Spleen (tissue), 7 donors: ENCODE measurements at regions not wholly inside any gene's neighbourhood (a gene's known extent, or its start where the extent isn't known, plus 50 kb on each side); places are given as distances from the start of the nearest gene placed in this dataset.

Experiments used
- CTCF ChIP-seq, 11 experiments: fragments of 200-600 bp in 7 of 11; fragments of 450-650 bp in 4 of 11; sonication (generic) in 4 of 11; IDR thresholded peaks in 8 of 11; conservative IDR thresholded peaks in 3 of 11; 1 replicate in 7 of 11; 2 replicates in 4 of 11; pipeline versions ENCODE4 v1.4.0 to v1.8.0; 2016 to 2021; ENCODE audit warnings: antibody characterized with exemption in 11 of 11, inconsistent platforms in 4 of 11, mild to moderate bottlenecking in 1 of 11
- POLR2A ChIP-seq, 3 donors: fragments of 450-650 bp; IDR thresholded peaks; one replicate each; pipeline ENCODE4 v1.5.1; 2017; ENCODE audit warnings: antibody characterized with exemption in 3 of 3, mild to moderate bottlenecking in 1 of 3
- donor health status: DM: no; HTN: no; CAD: no; lungs with moderate emphysema.
- donor health status: DM: no; HTN: no; CAD: no.
- donor health status: DM: no; HTN: no; CAD: no.

- TF ChIP-seq POLR2A (IDR thresholded peaks at IDR 0.05) (no peak), CTCF (IDR thresholded peaks at IDR 0.05 in 8 of 11, conservative IDR thresholded peaks at IDR 0.05 in 3 of 11) (no peak)
These were observed 499.3 kb upstream of the ARRDC4 start for GRCh38 chr15:97461226-97461625.
